Muscle of back (tissue), 3 donors: ENCODE measurements at regions not wholly inside any gene's neighbourhood (a gene's known extent, or its start where the extent isn't known, plus 50 kb on each side); places are given as distances from the start of the nearest gene placed in this dataset.

ENCODE experiments used
- DNase-seq, 3 donors: peaks; one replicate each; pipeline versions ENCODE4 v3.0.0 to v3.0.0-alpha.2; 2013

- no peak for DNase-seq
These were observed 473.6 kb downstream of the BCAT1 start for GRCh38 chr12:24475337-24475736.

DNA sequence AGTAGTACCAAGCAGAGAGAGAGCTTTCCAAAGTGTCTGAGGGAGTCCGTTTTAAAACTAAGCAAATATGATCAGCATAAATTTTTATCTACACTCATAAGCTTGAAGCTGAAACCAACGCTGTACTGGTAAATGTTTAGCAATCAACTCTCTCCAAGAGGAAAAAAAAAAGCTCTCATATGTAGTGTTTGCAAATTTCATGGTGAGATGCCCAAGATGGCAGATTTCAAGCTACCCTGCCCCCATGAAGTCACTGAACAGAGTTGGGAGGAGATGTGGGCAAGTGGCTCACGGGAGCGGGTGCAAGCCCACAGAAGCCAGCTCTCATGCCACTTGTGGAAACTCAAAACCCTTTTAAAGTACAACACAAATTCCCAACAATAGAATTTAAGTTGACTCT, 475.8 kb downstream of the BCAT1 start:
- no peak for DNase-seq

DNA sequence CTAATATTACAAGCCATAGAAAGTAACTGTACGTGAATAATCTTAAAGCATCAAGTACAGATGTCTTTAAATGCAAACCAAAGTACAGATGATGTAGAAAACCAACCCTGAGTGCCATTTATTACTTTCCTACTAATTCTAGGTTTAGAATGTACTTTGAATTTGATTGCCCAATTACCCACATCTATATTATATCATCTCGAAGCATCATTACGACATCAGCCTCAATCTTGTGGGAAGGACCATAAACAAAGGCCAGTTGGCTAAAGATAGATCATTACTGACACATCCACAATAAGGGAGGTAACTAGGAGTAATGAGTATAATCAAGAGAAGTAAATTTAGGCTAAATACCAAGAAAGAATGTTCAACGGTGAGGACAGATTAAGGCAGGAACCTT, 478.9 kb downstream of the BCAT1 start:
- no peak for DNase-seq

GRCh38 chr12:24469089-24469488, 479.8 kb downstream of the BCAT1 start:
- DNase-seq: no peak

GRCh38 chr12:24467226-24467625, 481.7 kb downstream of the BCAT1 start:
- DNase-seq: no peak

GRCh38 chr12:24463375-24463774, 485.5 kb downstream of the BCAT1 start:
- no peak for DNase-seq

- DNase-seq: no peak
These were observed 486.0 kb downstream of the BCAT1 start for GRCh38 chr12:24462946-24463345.

DNA sequence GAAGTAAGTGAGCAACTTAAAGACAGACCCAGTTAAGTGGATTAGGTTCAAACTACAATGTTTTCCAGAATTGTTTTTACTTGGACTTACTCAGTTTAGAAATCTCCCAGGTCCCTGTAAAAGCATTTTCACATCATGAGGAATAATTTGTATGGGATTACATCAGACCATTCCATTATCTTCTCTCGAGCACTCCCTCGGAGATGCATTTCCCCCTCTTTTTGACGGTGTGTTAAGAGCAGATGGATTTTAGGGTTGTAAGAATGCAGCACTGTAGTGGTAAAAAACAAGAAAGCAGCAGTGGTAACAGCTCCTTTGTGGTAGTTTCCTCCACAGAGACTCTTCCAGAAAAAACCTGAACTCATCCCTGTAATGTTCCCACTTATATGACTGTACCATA, 488.4 kb downstream of the BCAT1 start:
- no peak for DNase-seq

GRCh38 chr12:24460099-24460498, 488.8 kb downstream of the BCAT1 start:
- DNase-seq: no peak

DNA sequence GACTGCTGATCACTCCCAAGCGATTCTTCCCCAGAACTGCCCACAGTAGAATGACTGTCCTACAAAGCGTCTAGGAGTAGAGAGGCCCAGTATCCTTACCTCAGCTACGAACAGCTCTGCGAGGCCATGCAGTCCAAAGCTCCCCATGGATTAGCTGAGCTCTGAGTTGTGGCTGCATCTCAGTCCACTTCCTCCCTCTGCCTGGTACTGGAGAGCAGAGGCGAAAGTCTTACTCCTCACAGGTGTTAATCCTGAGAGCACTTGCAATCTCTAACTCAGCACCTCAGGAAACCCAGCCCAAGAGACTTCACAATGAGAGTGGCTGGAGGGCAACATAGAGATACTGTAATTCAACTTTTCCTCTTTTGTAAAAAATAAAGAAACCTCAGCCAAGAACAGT, 493.1 kb downstream of the BCAT1 start:
- no peak for DNase-seq

DNA sequence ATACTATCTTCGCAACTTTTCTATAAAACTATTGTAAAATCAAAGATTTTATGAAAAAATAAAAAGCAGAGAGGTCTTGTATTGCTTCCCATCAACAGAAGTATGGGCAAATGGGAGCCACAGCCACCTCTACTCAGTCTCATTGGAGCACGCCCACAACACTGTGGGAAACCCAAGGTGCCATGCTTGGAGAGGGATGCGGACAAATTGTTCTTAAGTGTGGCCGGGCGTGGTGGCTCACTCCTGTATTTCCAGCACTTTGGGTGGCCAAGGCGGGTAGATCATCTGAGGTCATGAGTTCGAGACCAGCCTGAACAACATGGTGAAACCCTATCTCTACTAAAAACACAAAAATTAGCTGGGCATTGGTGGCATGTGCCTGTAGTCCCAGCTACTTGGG, 498.2 kb upstream of the SOX5 start:
- DNase-seq: no peak

DNA sequence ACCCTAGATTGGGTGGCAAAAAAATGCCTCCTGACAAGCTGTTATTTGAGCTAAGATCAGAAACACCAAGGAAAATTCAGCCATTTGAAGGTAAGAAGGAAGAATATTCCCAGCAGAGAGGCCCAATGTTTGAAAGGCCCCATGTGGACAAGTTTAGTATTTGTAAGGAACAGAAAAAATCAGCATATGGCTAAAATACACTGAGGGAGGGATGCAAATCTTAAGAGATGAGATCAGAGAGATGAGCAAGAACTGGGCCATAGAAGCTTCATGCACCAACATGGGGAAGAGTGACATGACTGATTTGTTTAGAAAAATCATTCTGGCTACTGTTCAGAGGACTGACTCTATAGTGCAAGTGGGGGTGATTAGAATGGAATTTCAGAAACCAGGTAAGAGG, 496.8 kb upstream of the SOX5 start:
- no peak for DNase-seq

GRCh38 chr12:24444634-24445033, 495.2 kb upstream of the SOX5 start:
- no peak for DNase-seq

DNA sequence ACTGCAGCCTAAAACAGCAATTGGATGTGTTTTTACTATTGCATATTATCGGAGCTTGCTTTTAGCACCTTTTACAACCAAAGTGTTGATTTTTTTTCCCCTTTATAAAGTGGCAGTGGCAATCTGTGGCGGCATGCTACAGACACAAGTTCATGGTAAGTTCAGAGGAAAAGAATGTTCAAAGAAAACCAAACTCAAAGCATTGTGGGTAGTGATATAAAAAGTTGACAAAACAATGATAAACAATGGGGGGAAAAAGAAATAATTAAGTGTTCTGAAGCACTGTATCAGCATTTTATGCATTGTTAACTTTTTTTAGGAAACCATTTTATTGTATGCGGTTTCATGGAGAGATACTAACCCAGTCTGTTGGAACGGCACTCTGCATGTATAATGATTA, 492.0 kb upstream of the SOX5 start:
- no peak for DNase-seq

DNA sequence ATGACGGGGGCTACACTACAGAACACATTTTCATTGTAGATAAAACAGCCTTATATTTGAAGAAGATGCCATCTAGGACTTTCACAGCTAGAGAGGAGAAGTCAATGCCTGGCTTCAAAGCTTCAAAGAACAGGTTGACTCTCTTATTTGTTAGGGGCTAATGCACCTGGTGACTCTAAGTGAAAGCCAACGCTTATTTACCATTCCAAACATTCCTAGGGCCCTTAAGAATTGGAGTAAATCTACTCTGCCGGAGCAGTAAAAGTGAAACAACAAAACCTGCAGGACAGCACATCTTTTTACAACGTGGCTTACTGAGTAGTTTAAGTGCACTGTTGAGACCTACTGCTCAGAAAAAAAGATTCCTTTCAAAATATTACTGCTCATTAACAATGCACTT, 487.2 kb upstream of the SOX5 start:
- no peak for DNase-seq

DNA sequence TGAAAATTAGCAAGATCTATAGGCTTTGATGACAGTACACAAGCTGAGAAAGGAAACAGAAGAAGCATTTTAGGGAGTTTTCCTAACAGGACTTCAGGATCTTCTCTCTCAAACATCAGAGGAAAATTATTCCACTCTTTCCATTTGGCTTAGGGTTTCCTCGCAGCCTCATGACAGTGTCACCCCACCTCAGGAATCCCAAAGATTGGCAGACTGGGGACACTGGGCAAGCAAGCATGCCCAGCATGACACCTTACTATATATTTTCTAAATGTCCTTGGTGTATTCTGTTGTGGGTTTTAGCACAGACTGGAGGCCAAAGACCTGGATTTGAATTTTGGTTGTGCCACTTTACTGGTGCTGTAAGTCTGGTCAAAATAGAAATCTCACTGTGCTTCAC, 482.4 kb upstream of the SOX5 start:
- no peak for DNase-seq

GRCh38 chr12:24427776-24428175, 478.3 kb upstream of the SOX5 start:
- DNase-seq: no peak

DNA sequence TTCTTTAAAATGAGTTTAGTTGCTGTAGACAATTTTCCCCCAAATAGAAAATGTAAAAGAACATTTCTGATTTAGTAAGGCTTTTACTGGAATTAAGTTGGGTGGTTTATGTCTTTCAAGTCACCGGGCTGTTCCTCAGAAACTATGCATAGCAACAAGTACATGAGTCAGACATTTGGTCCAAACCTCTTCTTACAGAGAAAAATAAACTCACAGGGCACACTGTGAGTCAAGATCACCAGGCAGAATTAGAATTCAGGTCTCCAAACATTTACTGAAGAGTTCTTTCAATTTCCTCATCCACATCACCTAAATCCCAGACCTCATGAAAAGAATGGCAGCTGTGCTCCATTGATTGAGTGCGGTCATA, 476.1 kb upstream of the SOX5 start:
- no peak for DNase-seq

DNA sequence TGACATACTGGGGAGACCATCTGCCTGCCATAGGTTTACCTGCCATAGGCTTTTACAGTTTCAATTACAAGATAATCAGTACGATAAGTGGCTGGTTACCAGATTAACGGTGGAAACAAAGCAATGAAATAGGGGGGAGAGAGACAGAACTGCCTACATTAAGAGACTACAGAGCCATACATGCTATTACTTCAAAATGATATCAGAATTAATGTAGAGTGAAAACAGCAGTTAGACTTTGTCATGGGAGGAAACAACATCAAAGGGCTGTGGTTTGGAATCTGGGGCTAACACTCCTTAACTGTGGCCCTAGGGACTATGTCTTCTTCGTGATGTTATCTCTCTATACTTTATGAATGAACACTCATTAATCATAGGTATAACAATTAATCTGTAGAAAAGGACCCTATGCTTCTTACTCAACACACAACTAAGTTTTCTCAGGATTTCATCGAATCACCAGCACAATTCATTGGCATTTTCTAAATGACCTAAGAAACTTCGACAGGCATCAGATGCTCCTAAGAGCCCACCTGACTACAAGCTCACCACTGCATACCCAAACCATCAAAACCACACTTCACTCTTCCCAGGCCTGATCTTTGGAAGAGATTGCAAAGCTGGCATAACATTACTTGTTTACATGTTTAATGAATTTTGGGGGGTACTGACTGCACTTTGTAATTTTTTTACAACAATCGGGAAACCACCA, 475.6 kb upstream of the SOX5 start:
- DNase-seq: no peak

DNA sequence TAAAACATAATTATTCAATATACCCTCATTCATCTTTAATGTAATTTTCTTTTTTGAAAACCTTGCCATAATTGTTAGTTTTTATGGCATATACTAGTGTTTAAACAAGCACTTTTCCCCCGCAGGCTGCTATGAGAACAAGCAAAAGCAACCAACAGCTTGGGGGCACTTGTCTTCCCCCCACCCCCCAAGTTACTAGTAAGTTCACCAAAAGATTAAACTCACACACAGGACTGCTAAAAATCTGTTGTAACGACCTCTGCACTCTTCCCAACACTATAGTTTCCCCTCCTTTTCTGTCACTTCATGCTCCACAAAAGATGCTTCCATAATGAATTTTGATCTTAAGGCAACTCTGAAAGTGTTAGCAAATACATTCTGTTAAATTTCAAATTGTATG, 474.9 kb upstream of the SOX5 start:
- no peak for DNase-seq

DNA sequence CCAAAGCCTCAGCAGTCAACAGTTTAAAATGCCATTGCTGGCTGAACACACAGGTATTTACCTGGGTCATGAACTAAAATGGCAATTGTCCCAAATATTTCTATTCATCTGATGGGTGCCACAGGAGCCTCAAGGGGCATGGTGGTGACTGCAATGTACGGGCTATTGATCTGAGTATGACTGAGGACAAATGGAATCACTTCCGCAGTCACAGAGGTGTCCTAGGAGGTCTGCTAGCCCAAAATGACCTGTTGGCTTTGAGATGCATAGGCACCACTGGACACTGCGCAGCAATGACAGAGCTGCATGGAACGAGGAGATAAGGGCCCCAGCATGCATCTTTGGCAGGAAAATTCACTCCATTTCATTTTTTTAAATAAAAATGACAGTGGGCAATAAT, 474.1 kb upstream of the SOX5 start:
- no peak for DNase-seq

DNA sequence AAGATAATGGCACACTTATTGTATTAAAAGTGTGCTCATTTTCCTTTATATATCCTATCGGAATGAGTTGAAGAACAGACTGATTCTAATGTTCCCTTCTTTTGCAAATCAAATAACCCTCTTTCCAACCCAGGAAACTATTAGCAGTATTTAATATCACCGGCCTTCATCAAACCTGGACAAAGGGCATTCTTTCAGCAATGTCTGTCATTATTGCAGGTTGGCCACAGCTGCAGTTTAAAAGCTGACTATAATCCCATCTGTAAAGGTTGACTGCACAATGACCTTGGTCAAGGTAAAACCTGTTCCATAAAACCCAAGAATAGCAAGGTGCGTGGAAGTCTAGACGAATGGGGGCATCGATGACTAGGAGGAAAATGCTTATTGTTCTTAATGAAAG, 472.3 kb upstream of the SOX5 start:
- DNase-seq: no peak

DNA sequence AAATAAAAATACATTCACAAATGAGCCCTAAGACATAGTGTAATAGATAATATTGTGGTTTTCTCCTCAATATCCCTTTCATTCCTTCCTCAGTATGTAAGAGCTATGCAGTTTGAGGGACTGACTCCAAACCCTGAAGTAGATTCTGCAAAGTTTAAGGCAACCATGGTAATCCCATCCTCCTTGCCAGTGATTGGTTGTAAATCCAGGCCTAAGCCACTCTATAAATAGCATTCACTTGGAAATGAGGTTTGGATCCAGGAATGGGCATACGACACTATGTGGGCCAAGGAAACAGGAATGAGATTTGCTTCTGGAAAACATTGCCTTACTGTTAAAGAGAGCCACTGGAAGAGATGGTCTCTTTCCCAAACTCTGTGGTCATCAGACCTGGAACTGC, 468.7 kb upstream of the SOX5 start:
- peak in 1 of 3 donors; percentile 9 for DNase-seq

- no peak for DNase-seq
These were observed 467.1 kb upstream of the SOX5 start for GRCh38 chr12:24416423-24417109.
